Effector memory CD4-positive, alpha-beta T cell (primary cell): ENCODE measurements at regions not wholly inside any gene's neighbourhood (a gene's known extent, or its start where the extent isn't known, plus 50 kb on each side); places are given as distances from the start of the nearest gene placed in this dataset.

Experiments used
- DNase-seq, 3 donors: peaks; one replicate each; pipeline ENCODE4 v3.0.0-alpha.2; 2020
- H3K27ac ChIP-seq: 2 replicates; pipeline ENCODE4 v1.7.0; 2013; ENCODE audit warnings: mild to moderate bottlenecking, low read length, moderate library complexity; ENCODE audit not compliant: insufficient read depth, poor library complexity, severe bottlenecking
- H3K27me3 ChIP-seq: replicated peaks from 2 replicates; pipeline ENCODE4 v1.7.0; 2013; ENCODE audit warnings: mild to moderate bottlenecking, low read length; ENCODE audit not compliant: insufficient read depth, control insufficient read depth, poor library complexity, severe bottlenecking
- H3K36me3 ChIP-seq: 2 replicates; pipeline ENCODE4 v1.7.0; 2013; ENCODE audit warnings: mild to moderate bottlenecking, low read length, moderate library complexity; ENCODE audit not compliant: control insufficient read depth, insufficient read depth
- H3K4me1 ChIP-seq: 2 replicates; pipeline ENCODE4 v1.7.0; 2013; ENCODE audit warnings: low read length, mild to moderate bottlenecking; ENCODE audit not compliant: control insufficient read depth, insufficient read depth, poor library complexity, severe bottlenecking
- H3K4me3 ChIP-seq: 2 replicates; pipeline ENCODE4 v1.7.0; 2013; ENCODE audit warnings: low read length, low read depth, mild to moderate bottlenecking; ENCODE audit not compliant: insufficient read depth, poor library complexity, severe bottlenecking
- H3K9me3 ChIP-seq: 2 replicates; pipeline ENCODE4 v1.7.0; 2013; ENCODE audit warnings: mild to moderate bottlenecking, low read length, moderate library complexity; ENCODE audit not compliant: control insufficient read depth

- DNase-seq = no peak
- Histone ChIP-seq H3K4me3 (no peak overlapping the region), H3K27me3 (no peaks in the 10 kb centered on the region), H3K9me3 (no peaks in the 10 kb centered on the region), H3K36me3 (no peaks in the 10 kb centered on the region), H3K4me1 (peaks cover 9% of the 10 kb centered on the region), H3K27ac (no peak overlapping the region)
Measured at GRCh38 chr12:132416121-132416673, 73.8 kb upstream of the FBRSL1 start.

- Histone ChIP-seq H3K4me3 (no peak overlapping the region), H3K4me1 (peaks cover 9% of the 10 kb centered on the region), H3K27ac (no peak overlapping the region), H3K9me3 (no peaks in the 10 kb centered on the region), H3K27me3 (no peaks in the 10 kb centered on the region), H3K36me3 (no peaks in the 10 kb centered on the region)
- no peak for DNase-seq
Measured at GRCh38 chr12:132415327-132416120, 74.4 kb upstream of the FBRSL1 start.

- Histone ChIP-seq H3K4me3 (peak overlapping the region; percentile 14), H3K4me1 (peaks cover 9% of the 10 kb centered on the region), H3K27me3 (no peaks in the 10 kb centered on the region), H3K9me3 (no peaks in the 10 kb centered on the region), H3K36me3 (no peaks in the 10 kb centered on the region), H3K27ac (no peak overlapping the region)
- DNase-seq = peak; percentile 45 to 68 (median 54)
Measured at GRCh38 chr12:132414634-132415326, 75.2 kb upstream of the FBRSL1 start.

- DNase-seq = no peak
- no peaks in the 10 kb centered on the region for H3K27me3 ChIP-seq
- H3K4me3 ChIP-seq = no peak overlapping the region
- no peaks in the 10 kb centered on the region for H3K9me3 ChIP-seq
- no peaks in the 10 kb centered on the region for H3K36me3 ChIP-seq
- H3K4me1 ChIP-seq = peaks cover 9% of the 10 kb centered on the region
- H3K27ac ChIP-seq = no peak overlapping the region
Measured at GRCh38 chr12:132413931-132414588, 75.9 kb upstream of the FBRSL1 start.

- H3K4me1 ChIP-seq = peaks cover 9% of the 10 kb centered on the region
- H3K27me3 ChIP-seq = no peaks in the 10 kb centered on the region
- DNase-seq = no peak
- no peaks in the 10 kb centered on the region for H3K9me3 ChIP-seq
- H3K27ac ChIP-seq = no peak overlapping the region
- no peak overlapping the region for H3K4me3 ChIP-seq
- H3K36me3 ChIP-seq = no peaks in the 10 kb centered on the region
Measured at GRCh38 chr12:132411457-132411856, 78.5 kb upstream of the FBRSL1 start.

- H3K36me3 ChIP-seq = no peaks in the 10 kb centered on the region
- no peaks in the 10 kb centered on the region for H3K9me3 ChIP-seq
- no peak overlapping the region for H3K4me3 ChIP-seq
- H3K27ac ChIP-seq = no peak overlapping the region
- no peak for DNase-seq
- no peaks in the 10 kb centered on the region for H3K27me3 ChIP-seq
- peaks cover 9% of the 10 kb centered on the region for H3K4me1 ChIP-seq
Measured at GRCh38 chr12:132410849-132411248, 79.1 kb upstream of the FBRSL1 start.

- Histone ChIP-seq H3K9me3 (no peaks in the 10 kb centered on the region), H3K27me3 (no peaks in the 10 kb centered on the region)
Measured at GRCh38 chr12:132410296-132410625, 79.7 kb upstream of the FBRSL1 start.

GRCh38 chr12:132409495-132410295 is 80.3 kb upstream of the FBRSL1 start:
- no peak overlapping the region for H3K27ac ChIP-seq
- no peaks in the 10 kb centered on the region for H3K27me3 ChIP-seq
- peaks cover 2% of the 10 kb centered on the region for H3K4me1 ChIP-seq
- no peaks in the 10 kb centered on the region for H3K36me3 ChIP-seq
- H3K9me3 ChIP-seq = no peaks in the 10 kb centered on the region
- no peak for DNase-seq
- H3K4me3 ChIP-seq = no peak overlapping the region

More at GRCh38 chr12:132410296-132410625, 79.7 kb upstream of the FBRSL1 start:
- peaks cover 8% of the 10 kb centered on the region for H3K4me1 ChIP-seq
- DNase-seq = no peak
- H3K27ac ChIP-seq = no peak overlapping the region
- H3K36me3 ChIP-seq = no peaks in the 10 kb centered on the region
- H3K4me3 ChIP-seq = no peak overlapping the region

- Histone ChIP-seq H3K36me3 (no peaks in the 10 kb centered on the region), H3K27ac (no peak overlapping the region), H3K4me3 (no peak overlapping the region), H3K9me3 (no peaks in the 10 kb centered on the region), H3K27me3 (no peaks in the 10 kb centered on the region), H3K4me1 (no peaks in the 10 kb centered on the region)
- no peak for DNase-seq
Measured at GRCh38 chr12:132408626-132409494, 79.5 kb upstream of the GALNT9 start.
